Esophagus squamous epithelium (tissue), 5 donors: ENCODE measurements at regions not wholly inside any gene's neighbourhood (a gene's known extent, or its start where the extent isn't known, plus 50 kb on each side); places are given as distances from the start of the nearest gene placed in this dataset.

Source experiments
- DNase-seq: peaks from one replicate; lab custom pipeline; 2025; lab: John Stamatoyannopoulos, UW
- H3K27ac ChIP-seq, 4 donors: fragments of 200-600 bp; sonication (generic); one replicate each; pipeline ENCODE4 v1.5.1; 2016 to 2019; ENCODE audit warnings: mild to moderate bottlenecking in 1 of 4
- H3K27me3 ChIP-seq, 4 donors: fragments of 200-600 bp; sonication (generic); 1 replicate in 3 of 4; 2 replicates in 1 of 4; pipeline versions ENCODE4 v1.5.1 to v1.6.0; 2017 to 2021; ENCODE audit warnings: antibody characterized with exemption in 1 of 4
- H3K36me3 ChIP-seq, 3 donors: fragments of 200-600 bp; sonication (generic); one replicate each; pipeline ENCODE4 v1.5.1; 2016 to 2019
- H3K4me1 ChIP-seq, 3 donors: fragments of 200-600 bp; sonication (generic); one replicate each; pipeline ENCODE4 v1.5.1; 2017 to 2019
- H3K4me3 ChIP-seq, 4 donors: fragments of 200-600 bp; sonication (generic); 1 replicate in 3 of 4; 2 replicates in 1 of 4; pipeline ENCODE4 v1.5.1; 2016 to 2019; ENCODE audit warnings: mild to moderate bottlenecking in 2 of 4, moderate library complexity in 1 of 4
- H3K9me3 ChIP-seq, 3 donors: fragments of 200-600 bp; sonication (generic); one replicate each; pipeline ENCODE4 v1.5.1; 2016 to 2019
- CTCF ChIP-seq, 6 experiments: fragments of 450-650 bp in 4 of 6; fragments of 200-600 bp in 2 of 6; sonication (generic) in 2 of 6; IDR thresholded peaks; one replicate each; pipeline ENCODE4 v1.5.1; 2016 to 2019; ENCODE audit warnings: antibody characterized with exemption in 6 of 6, mild to moderate bottlenecking in 4 of 6, moderate library complexity in 4 of 6
- POLR2A ChIP-seq, 4 donors: fragments of 450-650 bp; IDR thresholded peaks; one replicate each; pipeline ENCODE4 v1.6.1; 2017; ENCODE audit warnings: antibody characterized with exemption in 4 of 4, mild to moderate bottlenecking in 4 of 4, moderate library complexity in 3 of 4
- WGBS, 2 donors: methylation state at CpG; one replicate each; pipeline ENCODE4 v1.1.5; 2018; 5-methylcytosine and 5-hydroxymethylcytosine counted together
- intact Hi-C: fragments of 100-400 bp; cut with DNase I; formaldehyde crosslinking; loops from one replicate; pipeline ENCODE4 v1.15.0; 2022
- small RNA-seq, 4 donors: library from RNA; depleted of rRNA; stranded (forward); fragments of <200 nt; gene quantifications; one replicate each; pipeline ENCODE3, GENCODE V24; 2016
- donor health status: DM: yes; HTN: yes; CAD: no.

- no peaks in the 10 kb centered on the region for H3K9me3 ChIP-seq
- no peaks in the 10 kb centered on the region for H3K27me3 ChIP-seq
- intact Hi-C loops: no loop called here
- no peak overlapping the region for H3K27ac ChIP-seq
- DNase-seq: no peak
- H3K4me3 ChIP-seq: no peak overlapping the region
- no peaks in the 10 kb centered on the region for H3K4me1 ChIP-seq
- 25 to 46% methylated on average over 1 of the region's 1 CpG for WGBS, 2 donors
- H3K36me3 ChIP-seq: no peaks in the 10 kb centered on the region
- TF ChIP-seq CTCF (IDR thresholded peaks at IDR 0.05) (no peak), POLR2A (IDR thresholded peaks at IDR 0.05) (no peak)
These were observed 90.3 kb downstream of the DIRAS2 start for GRCh38 chr9:90552317-90552716.

- Histone ChIP-seq H3K27me3 (no peaks in the 10 kb centered on the region), H3K36me3 (no peaks in the 10 kb centered on the region), H3K4me1 (no peaks in the 10 kb centered on the region), H3K4me3 (no peak overlapping the region), H3K9me3 (no peaks in the 10 kb centered on the region), H3K27ac (no peak overlapping the region)
- intact Hi-C loops: no loop called here
- 29 to 41% methylated on average over 5 to 7 of the region's 7 CpGs for WGBS, 2 donors
- no peak for DNase-seq
- TF ChIP-seq CTCF (IDR thresholded peaks at IDR 0.05): no peak
- TF ChIP-seq POLR2A (IDR thresholded peaks at IDR 0.05): no peak
These were observed 87.1 kb downstream of the DIRAS2 start for GRCh38 chr9:90555351-90556057.

GRCh38 chr9:90556897-90557675 lies 85.5 kb downstream of the DIRAS2 start:
- H3K4me3 ChIP-seq: no peak overlapping the region
- TF ChIP-seq POLR2A (IDR thresholded peaks at IDR 0.05) (no peak), CTCF (IDR thresholded peaks at IDR 0.05) (no peak)
- 73 to 78% methylated on average over 5 of the region's 5 CpGs for WGBS, 2 donors
- no peaks in the 10 kb centered on the region for H3K27me3 ChIP-seq
- H3K27ac ChIP-seq: no peak overlapping the region
- intact Hi-C loops: no loop called here
- no peaks in the 10 kb centered on the region for H3K9me3 ChIP-seq
- H3K36me3 ChIP-seq: no peaks in the 10 kb centered on the region
- no peaks in the 10 kb centered on the region for H3K4me1 ChIP-seq
- no peak for DNase-seq

GRCh38 chr9:90559075-90560073 lies 83.2 kb downstream of the DIRAS2 start:
- Histone ChIP-seq H3K27ac (no peak overlapping the region), H3K4me3 (no peak overlapping the region), H3K9me3 (no peaks in the 10 kb centered on the region), H3K36me3 (no peaks in the 10 kb centered on the region), H3K4me1 (no peaks in the 10 kb centered on the region), H3K27me3 (no peaks in the 10 kb centered on the region)
- WGBS, 2 donors: 67 to 74% methylated on average over 7 to 8 of the region's 9 CpGs
- intact Hi-C loops: no loop called here
- TF ChIP-seq POLR2A (IDR thresholded peaks at IDR 0.05) (no peak), CTCF (IDR thresholded peaks at IDR 0.05) (no peak)
- no peak for DNase-seq

Small RNAs in the stretch of these regions (small RNA-seq; reads per million reads assigned to genes)
- gene AL161629.2: 0 reads per million in 4 donors
- 0 reads per million in 4 donors for gene MIR4290
